Caco-2 (cell line): ENCODE measurements at regions not wholly inside any gene's neighbourhood (a gene's known extent, or its start where the extent isn't known, plus 50 kb on each side); places are given as distances from the start of the nearest gene placed in this dataset.
"Not testable (repeated sequence)": the region's sequence is repeated elsewhere in the genome, so short reads cannot be mapped to it uniquely, and the experiment has no call there.

Experiments used
- BruUV-seq: library from RNA; stranded (reverse); fragments of 400-500 nt; replicated peaks from 2 replicates; lab custom pipeline; 2021; lab: Mats Ljungman, UMichigan
- CTCF ChIA-PET: fragments of 300-600 bp; sonication (Branson Sonifier 250); formaldehyde crosslinking; loops from one replicate; lab custom pipeline; 2022; ENCODE audit warnings: antibody characterized with exemption; lab: Charles Lee
- POLR2A ChIA-PET: fragments of 300-600 bp; sonication (Branson Sonifier 250); formaldehyde crosslinking; loops from one replicate; lab custom pipeline; 2022; ENCODE audit warnings: antibody characterized with exemption; lab: Charles Lee
- DNase-seq, 2 experiments: peaks; one replicate each; pipeline versions ENCODE4 v3.0.0 to v3.0.0-alpha.2; 2020 to 2022
- H3K27me3 ChIP-seq: replicated peaks from 2 replicates; pipeline ENCODE4 v1.6.0; 2011; ENCODE audit warnings: low read length; ENCODE audit not compliant: control insufficient read depth, insufficient read depth
- H3K36me3 ChIP-seq: 2 replicates; pipeline ENCODE4 v1.5.1; 2011; ENCODE audit warnings: low read length; ENCODE audit not compliant: control insufficient read depth, insufficient read depth
- H3K4me1 ChIP-seq: fragments of 250-450 bp; sonication (Bioruptor Pico); 2 replicates; pipeline ENCODE4 v1.5.1; 2020; ENCODE audit warnings: mild to moderate bottlenecking
- H3K4me3 ChIP-seq: 2 replicates; pipeline ENCODE4 v1.5.1; 2011; ENCODE audit warnings: low read depth, mild to moderate bottlenecking, control low read depth, low read length
- H3K9me3 ChIP-seq: fragments of 250-450 bp; sonication (Bioruptor Pico); 2 replicates; pipeline ENCODE4 v1.5.1; 2020; ENCODE audit warnings: mild to moderate bottlenecking, moderate library complexity
- H3K27ac Mint-ChIP-seq: one replicate; pipeline ENCODE4 v1.8.0; 2022; ENCODE audit warnings: mixed read lengths; ENCODE audit not compliant: unreplicated experiment
- H3K27me3 Mint-ChIP-seq: one replicate; pipeline ENCODE4 v1.8.0; 2022; ENCODE audit warnings: mixed read lengths; ENCODE audit not compliant: insufficient read depth, unreplicated experiment
- H3K36me3 Mint-ChIP-seq: one replicate; pipeline ENCODE4 v1.8.0; 2022; ENCODE audit warnings: mild to moderate bottlenecking, mixed read lengths; ENCODE audit not compliant: insufficient read depth, unreplicated experiment
- H3K4me1 Mint-ChIP-seq: one replicate; pipeline ENCODE4 v1.8.0; 2022; ENCODE audit warnings: low read depth, mixed read lengths; ENCODE audit not compliant: unreplicated experiment
- H3K4me3 Mint-ChIP-seq: one replicate; pipeline ENCODE4 v1.8.0; 2022; ENCODE audit warnings: mild to moderate bottlenecking, moderate library complexity, mixed read lengths; ENCODE audit not compliant: unreplicated experiment
- H3K9me3 Mint-ChIP-seq: one replicate; pipeline ENCODE4 v1.8.0; 2022; ENCODE audit warnings: mixed read lengths; ENCODE audit not compliant: unreplicated experiment
- intact Hi-C: fragments of 100-400 bp; cut with micrococcal nuclease; formaldehyde crosslinking; loops from one replicate; pipeline ENCODE4 v1.10.0; 2022; ENCODE audit not compliant: unreplicated experiment
- TF ChIP-seq, protein P1 (sequence below), 2 experiments: fragments of 200-600 bp in 1 of 2; IDR thresholded peaks; 1 replicate in 1 of 2; 2 replicates in 1 of 2; pipeline versions ENCODE4 v1.5.1 to v1.8.0; 2011 to 2022; ENCODE audit warnings: antibody characterized with exemption in 1 of 2, control low read depth in 1 of 2, inconsistent platforms in 1 of 2, low read depth in 1 of 2, low read length in 1 of 2, mild to moderate bottlenecking in 1 of 2, moderate library complexity in 1 of 2; ENCODE audit not compliant: insufficient read depth in 1 of 2, severe bottlenecking in 1 of 2, unreplicated experiment in 1 of 2

DNA sequence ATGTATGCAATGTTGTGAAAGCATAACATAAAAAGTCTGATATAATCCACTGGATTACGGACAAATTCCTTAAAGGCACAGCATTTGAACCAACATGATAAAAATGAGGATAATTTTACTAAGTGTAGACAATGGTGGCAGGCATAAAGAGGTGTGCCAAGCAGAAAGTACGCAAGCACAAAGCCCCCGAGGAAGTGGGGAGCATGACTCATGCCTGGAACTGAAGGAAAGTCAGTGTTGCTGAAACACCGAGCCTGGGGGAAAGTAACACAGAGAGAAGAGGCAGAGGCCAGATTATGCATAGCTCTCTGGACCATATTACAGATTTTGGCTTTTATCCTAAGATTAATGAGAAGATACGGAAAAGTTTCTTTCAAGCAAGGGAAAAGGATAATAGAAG is 490.0 kb upstream of the PHF14 start:
- peaks cover 7% of the 10 kb centered on the region for H3K27me3 Mint-ChIP-seq
- DNase-seq: no peak

DNA sequence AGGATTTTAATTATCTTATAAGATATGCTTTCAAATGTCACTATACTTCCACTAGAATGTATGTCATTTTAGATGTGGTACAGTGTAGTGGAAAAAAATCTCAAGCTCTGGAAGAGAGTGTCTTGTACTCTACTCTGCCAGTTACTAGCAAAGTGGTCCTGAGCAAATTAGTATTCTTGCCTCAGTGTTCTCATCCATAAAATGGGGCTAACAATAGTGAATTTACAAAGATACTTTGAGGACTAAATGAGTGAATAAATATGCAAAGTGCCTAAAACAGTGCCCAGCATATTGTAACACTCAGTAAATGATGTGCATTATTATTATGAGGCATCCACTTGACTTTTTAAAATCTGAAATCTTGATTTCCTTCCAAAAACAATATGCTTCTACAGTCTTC is 488.9 kb upstream of the PHF14 start:
- ChIA-PET POLR2A (no interaction called here), CTCF (no interaction called here)
- H3K27me3 Mint-ChIP-seq: peaks cover 7% of the 10 kb centered on the region
- H3K36me3 Mint-ChIP-seq: no peaks in the 10 kb centered on the region
- no peak for DNase-seq
- TF ChIP-seq, protein P1, sequence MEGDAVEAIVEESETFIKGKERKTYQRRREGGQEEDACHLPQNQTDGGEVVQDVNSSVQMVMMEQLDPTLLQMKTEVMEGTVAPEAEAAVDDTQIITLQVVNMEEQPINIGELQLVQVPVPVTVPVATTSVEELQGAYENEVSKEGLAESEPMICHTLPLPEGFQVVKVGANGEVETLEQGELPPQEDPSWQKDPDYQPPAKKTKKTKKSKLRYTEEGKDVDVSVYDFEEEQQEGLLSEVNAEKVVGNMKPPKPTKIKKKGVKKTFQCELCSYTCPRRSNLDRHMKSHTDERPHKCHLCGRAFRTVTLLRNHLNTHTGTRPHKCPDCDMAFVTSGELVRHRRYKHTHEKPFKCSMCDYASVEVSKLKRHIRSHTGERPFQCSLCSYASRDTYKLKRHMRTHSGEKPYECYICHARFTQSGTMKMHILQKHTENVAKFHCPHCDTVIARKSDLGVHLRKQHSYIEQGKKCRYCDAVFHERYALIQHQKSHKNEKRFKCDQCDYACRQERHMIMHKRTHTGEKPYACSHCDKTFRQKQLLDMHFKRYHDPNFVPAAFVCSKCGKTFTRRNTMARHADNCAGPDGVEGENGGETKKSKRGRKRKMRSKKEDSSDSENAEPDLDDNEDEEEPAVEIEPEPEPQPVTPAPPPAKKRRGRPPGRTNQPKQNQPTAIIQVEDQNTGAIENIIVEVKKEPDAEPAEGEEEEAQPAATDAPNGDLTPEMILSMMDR (IDR thresholded peaks at IDR 0.05; ENCODE audit: insufficient read depth in 1 of 2, low read depth in 1 of 2, low read length in 1 of 2, severe bottlenecking in 1 of 2, unreplicated experiment in 1 of 2): no peak
- Histone ChIP-seq H3K9me3 (no peaks in the 10 kb centered on the region), H3K4me1 (no peaks in the 10 kb centered on the region), H3K36me3 (no peaks in the 10 kb centered on the region), H3K4me3 (no peak overlapping the region), H3K27me3 (no peaks in the 10 kb centered on the region)
- no peaks in the 10 kb centered on the region for H3K9me3 Mint-ChIP-seq
- H3K27ac Mint-ChIP-seq: no peak overlapping the region
- intact Hi-C loops: no loop called here
- H3K4me3 Mint-ChIP-seq: no peak overlapping the region
- no TSS peak for BruUV-seq
- H3K4me1 Mint-ChIP-seq: no peaks in the 10 kb centered on the region

More for the DNA sequence above, 490.0 kb upstream of the PHF14 start:
- intact Hi-C loops: no loop called here
- Histone ChIP-seq H3K4me3 (no peak overlapping the region), H3K36me3 (no peaks in the 10 kb centered on the region), H3K9me3 (no peaks in the 10 kb centered on the region), H3K4me1 (no peaks in the 10 kb centered on the region), H3K27me3 (no peaks in the 10 kb centered on the region)
- Mint-ChIP-seq H3K27ac (no peak overlapping the region), H3K4me3 (no peak overlapping the region), H3K36me3 (no peaks in the 10 kb centered on the region), H3K9me3 (no peaks in the 10 kb centered on the region), H3K4me1 (no peaks in the 10 kb centered on the region)
- TF ChIP-seq, protein P1 (IDR thresholded peaks at IDR 0.05; ENCODE audit: insufficient read depth in 1 of 2, low read depth in 1 of 2, low read length in 1 of 2, severe bottlenecking in 1 of 2, unreplicated experiment in 1 of 2): no peak
- ChIA-PET POLR2A (no interaction called here), CTCF (no interaction called here)
- no TSS peak for BruUV-seq

DNA sequence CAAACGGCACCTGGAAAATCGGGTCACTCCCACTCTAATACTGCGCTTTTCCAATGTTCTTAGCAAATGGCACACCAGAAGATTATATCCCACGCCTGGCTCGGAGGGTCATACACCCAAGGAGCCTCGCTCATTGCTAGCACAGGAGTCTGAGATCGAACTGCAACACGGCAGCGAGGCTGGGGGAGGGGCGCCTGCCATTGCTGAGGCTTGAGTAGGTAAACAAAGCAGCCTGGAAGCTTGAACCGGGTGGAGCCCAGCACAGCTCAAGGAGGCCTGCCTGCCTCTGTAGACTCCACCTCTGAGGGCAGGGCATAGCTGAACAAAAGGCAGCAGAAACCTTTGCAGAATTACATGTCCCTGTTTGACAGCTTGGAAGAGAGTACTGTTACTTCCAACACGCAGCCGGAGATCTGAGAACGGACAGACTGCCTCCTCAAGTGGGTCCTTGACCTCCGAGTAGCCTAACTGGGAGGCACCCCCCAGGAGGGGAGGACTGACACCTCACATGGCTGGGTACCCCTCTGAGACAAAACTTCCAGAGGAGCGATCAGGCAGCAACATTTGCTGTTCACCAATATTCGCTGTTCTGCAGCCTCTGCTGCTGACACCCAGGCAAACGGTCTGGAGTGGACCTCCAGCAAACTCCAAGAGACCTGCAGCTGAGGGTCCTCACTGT is 472.3 kb upstream of the PHF14 start:
- H3K36me3 ChIP-seq, H3K27ac Mint-ChIP-seq, H3K27me3 ChIP-seq, H3K36me3 Mint-ChIP-seq, H3K4me3 Mint-ChIP-seq, H3K4me1 ChIP-seq, H3K27me3 Mint-ChIP-seq, H3K4me3 ChIP-seq, H3K4me1 Mint-ChIP-seq, DNase-seq, intact Hi-C loops, BruUV-seq, POLR2A ChIA-PET, CTCF ChIA-PET, H3K9me3 ChIP-seq: not testable (repeated sequence)
- peaks cover 31% of the 10 kb centered on the region for H3K9me3 Mint-ChIP-seq
